ENCODE measurements at regions not wholly inside any gene's neighbourhood (a gene's known extent, or its start where the extent isn't known, plus 50 kb on each side); places are given as distances from the start of the nearest gene placed in this dataset.

DNA sequence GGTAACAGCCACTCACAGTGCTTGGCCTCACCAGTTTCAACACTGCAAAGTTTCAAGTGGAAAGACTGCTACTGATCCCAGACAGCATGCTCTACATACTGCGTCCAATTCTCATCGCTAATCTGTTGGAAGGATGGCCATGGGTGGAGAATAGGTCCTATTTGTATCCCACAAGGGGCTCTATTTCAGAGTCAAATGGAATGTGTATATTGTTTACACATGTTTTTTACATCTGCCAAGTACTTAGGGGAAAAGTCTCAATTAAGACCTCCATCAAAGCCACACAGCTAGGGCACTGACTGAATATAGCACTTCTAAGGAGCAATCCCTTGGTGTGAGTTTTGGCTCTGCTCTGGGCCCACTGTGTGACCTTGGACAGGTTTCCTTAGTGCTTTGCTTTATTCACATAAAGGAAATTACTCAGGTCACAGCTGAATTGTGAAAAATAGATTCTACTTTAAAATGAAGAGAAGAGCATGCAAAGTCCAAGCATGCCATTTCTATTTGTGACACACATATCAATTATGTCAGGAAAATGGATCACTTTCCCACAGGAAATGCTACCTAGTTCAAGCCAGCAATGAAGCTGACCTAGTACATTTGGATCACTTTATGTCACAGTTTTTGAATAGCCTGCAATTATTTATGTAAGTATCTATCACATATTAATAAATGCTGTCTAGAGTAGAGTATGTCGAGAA is 112.9 kb upstream of the STK17B start:
- DNase-seq: no peak
- intact Hi-C loops (cut with DNase I; ENCODE audit: low total_unique reads): loop anchor here (10.0 kb wide), 1 partner anchor 199 kb away; no protein-coding TSS in a partner anchor
- H3K27me3 ChIP-seq: no peaks in the 10 kb centered on the region
- H3K4me1 ChIP-seq: peaks cover 0 to 12% (median 5%) of the 10 kb centered on the region in 4 donors
- 69 to 92% (median 76%) methylated on average over 3 of the region's 3 CpGs for WGBS, 5 donors
- H3K27ac ChIP-seq: no peak overlapping the region
- TF ChIP-seq, protein P1, sequence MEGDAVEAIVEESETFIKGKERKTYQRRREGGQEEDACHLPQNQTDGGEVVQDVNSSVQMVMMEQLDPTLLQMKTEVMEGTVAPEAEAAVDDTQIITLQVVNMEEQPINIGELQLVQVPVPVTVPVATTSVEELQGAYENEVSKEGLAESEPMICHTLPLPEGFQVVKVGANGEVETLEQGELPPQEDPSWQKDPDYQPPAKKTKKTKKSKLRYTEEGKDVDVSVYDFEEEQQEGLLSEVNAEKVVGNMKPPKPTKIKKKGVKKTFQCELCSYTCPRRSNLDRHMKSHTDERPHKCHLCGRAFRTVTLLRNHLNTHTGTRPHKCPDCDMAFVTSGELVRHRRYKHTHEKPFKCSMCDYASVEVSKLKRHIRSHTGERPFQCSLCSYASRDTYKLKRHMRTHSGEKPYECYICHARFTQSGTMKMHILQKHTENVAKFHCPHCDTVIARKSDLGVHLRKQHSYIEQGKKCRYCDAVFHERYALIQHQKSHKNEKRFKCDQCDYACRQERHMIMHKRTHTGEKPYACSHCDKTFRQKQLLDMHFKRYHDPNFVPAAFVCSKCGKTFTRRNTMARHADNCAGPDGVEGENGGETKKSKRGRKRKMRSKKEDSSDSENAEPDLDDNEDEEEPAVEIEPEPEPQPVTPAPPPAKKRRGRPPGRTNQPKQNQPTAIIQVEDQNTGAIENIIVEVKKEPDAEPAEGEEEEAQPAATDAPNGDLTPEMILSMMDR (IDR thresholded peaks at IDR 0.05): no peak
- TF ChIP-seq POLR2A (IDR thresholded peaks at IDR 0.05) (no peak), POLR2AphosphoS5 (IDR thresholded peaks at IDR 0.05) (no peak), EP300 (IDR thresholded peaks at IDR 0.05) (no peak)
- H3K9me3 ChIP-seq: no peaks in the 10 kb centered on the region
- H3K4me3 ChIP-seq: no peak overlapping the region
- H3K36me3 ChIP-seq: no peaks in the 10 kb centered on the region

- no peaks in the 10 kb centered on the region for H3K27me3 ChIP-seq
- DNase-seq: no peak
- H3K36me3 ChIP-seq: no peaks in the 10 kb centered on the region
- no peaks in the 10 kb centered on the region for H3K9me3 ChIP-seq
- no peak overlapping the region for H3K27ac ChIP-seq
- 25 to 36% (median 28%) methylated on average over 4 of the region's 4 CpGs for WGBS, 5 donors
- TF ChIP-seq POLR2AphosphoS5 (IDR thresholded peaks at IDR 0.05): no peak
- no peak for TF ChIP-seq EP300 (IDR thresholded peaks at IDR 0.05)
- peaks cover 0 to 12% (median 5%) of the 10 kb centered on the region in 4 donors for H3K4me1 ChIP-seq
- H3K4me3 ChIP-seq: no peak overlapping the region
- intact Hi-C loops (cut with DNase I; ENCODE audit: low total_unique reads): loop anchor here (10.0 kb wide), 1 partner anchor 200 kb away; no protein-coding TSS in a partner anchor
Observed at GRCh38 chr2:196284866-196285557, 113.6 kb upstream of the STK17B start.

GRCh38 chr2:196286821-196287220 is 115.4 kb upstream of the STK17B start:
- intact Hi-C loops (cut with DNase I; ENCODE audit: low total_unique reads): loop anchor here (10.0 kb wide), 1 partner anchor 202 kb away; no protein-coding TSS in a partner anchor
- no peak for DNase-seq
- Histone ChIP-seq H3K36me3 (no peaks in the 10 kb centered on the region), H3K27ac (no peak overlapping the region), H3K9me3 (no peaks in the 10 kb centered on the region), H3K27me3 (no peaks in the 10 kb centered on the region), H3K4me1 (peaks cover 0 to 12% (median 5%) of the 10 kb centered on the region in 4 donors), H3K4me3 (no peak overlapping the region)
- TF ChIP-seq POLR2AphosphoS5 (IDR thresholded peaks at IDR 0.05) (no peak), EP300 (IDR thresholded peaks at IDR 0.05) (no peak), POLR2A (IDR thresholded peaks at IDR 0.05) (no peak)
- TF ChIP-seq, protein P1 (IDR thresholded peaks at IDR 0.05): no peak

- 73 to 90% (median 80%) methylated on average over 1 of the region's 1 CpG for WGBS, 5 donors
- Histone ChIP-seq H3K4me1 (peaks cover 0 to 12% (median 5%) of the 10 kb centered on the region in 4 donors), H3K9me3 (no peaks in the 10 kb centered on the region), H3K4me3 (no peak overlapping the region), H3K36me3 (no peaks in the 10 kb centered on the region), H3K27me3 (no peaks in the 10 kb centered on the region), H3K27ac (no peak overlapping the region)
- no peak for DNase-seq
- no peak for TF ChIP-seq EP300 (IDR thresholded peaks at IDR 0.05)
- TF ChIP-seq, protein P1 (IDR thresholded peaks at IDR 0.05): no peak
- no peak for TF ChIP-seq POLR2AphosphoS5 (IDR thresholded peaks at IDR 0.05)
- no peak for TF ChIP-seq POLR2A (IDR thresholded peaks at IDR 0.05)
- intact Hi-C loops (cut with DNase I; ENCODE audit: low total_unique reads): loop anchor here (10.0 kb wide), 1 partner anchor 203 kb away; no protein-coding TSS in a partner anchor
Observed at GRCh38 chr2:196287523-196287922, 116.1 kb upstream of the STK17B start.

Data from stomach (tissue), 8 donors.